Adrenal gland (tissue), 9 donors: ENCODE measurements at regions not wholly inside any gene's neighbourhood (a gene's known extent, or its start where the extent isn't known, plus 50 kb on each side); places are given as distances from the start of the nearest gene placed in this dataset.
A peak's percentile ranks its signal among the peaks of the same experiment; 100 is the strongest.

Source experiments
- DNase-seq, 7 donors: peaks; one replicate each; pipeline ENCODE4 v3.0.0-alpha.2; 2019 to 2020
- H3K27ac ChIP-seq, 5 donors: fragments of 200-600 bp; sonication (generic) in 4 of 5; 1 replicate in 3 of 5; 2 replicates in 2 of 5; pipeline versions ENCODE4 v1.5.1 to v1.8.0; 2016 to 2020; ENCODE audit warnings: mild to moderate bottlenecking in 1 of 5
- H3K27me3 ChIP-seq: fragments of 200-600 bp; 2 replicates; pipeline ENCODE4 v1.8.0; 2021
- H3K36me3 ChIP-seq, 2 donors: fragments of 200-600 bp; replicated peaks in 1 of 2; 1 replicate in 1 of 2; 2 replicates in 1 of 2; pipeline versions ENCODE4 v1.5.1 to v1.8.0; 2018 to 2022
- H3K4me1 ChIP-seq, 2 donors: fragments of 200-600 bp; replicated peaks in 1 of 2; 1 replicate in 1 of 2; 2 replicates in 1 of 2; pipeline versions ENCODE4 v1.5.1 to v1.8.0; 2018 to 2021
- H3K4me3 ChIP-seq, 4 donors: fragments of 200-600 bp; sonication (generic) in 3 of 4; one replicate each; pipeline ENCODE4 v1.5.1; 2016 to 2018
- H3K9me3 ChIP-seq, 3 donors: fragments of 200-600 bp; sonication (generic) in 1 of 3; replicated peaks in 1 of 3; 1 replicate in 2 of 3; 2 replicates in 1 of 3; pipeline versions ENCODE4 v1.5.1 to v1.8.0; 2016 to 2021
- CTCF ChIP-seq, 6 experiments: fragments of 450-650 bp in 4 of 6; fragments of 200-600 bp in 2 of 6; sonication (generic) in 1 of 6; IDR thresholded peaks; 1 replicate in 5 of 6; 2 replicates in 1 of 6; pipeline versions ENCODE4 v1.5.1 to v1.8.0; 2016 to 2021; ENCODE audit warnings: antibody characterized with exemption in 6 of 6, mild to moderate bottlenecking in 2 of 6, moderate library complexity in 1 of 6
- POLR2A ChIP-seq, 2 donors: fragments of 450-650 bp; IDR thresholded peaks; one replicate each; pipeline ENCODE4 v1.6.1; 2017; ENCODE audit warnings: antibody characterized with exemption in 2 of 2, mild to moderate bottlenecking in 2 of 2, moderate library complexity in 1 of 2
- WGBS, 4 donors: extraction: QIAGEN DNeasy Blood & Tissue Kit in 2 of 4; methylation state at CpG; one replicate each; pipeline versions ENCODE4 v1.1.5 to v1.1.7; 2013 to 2017; 5-methylcytosine and 5-hydroxymethylcytosine counted together
- intact Hi-C, 2 donors: fragments of 100-400 bp; cut with DNase I; formaldehyde crosslinking; loops; one replicate each; pipeline versions ENCODE4 v1.14.1 to v1.15.0; 2022 to 2023
- donor health status: healthy with polysubstance abuse.
- donor health status: Bipolar disorder and iron deficiency.
- donor health status: DM: yes; HTN: yes; CAD: no.
- donor health status: DM: no; HTN: no; CAD: no.
- donor health status: DM: no; HTN: no; CAD: no.

GRCh38 chr9:105138306-105138801, 106.1 kb upstream of the SLC44A1 start:
- TF ChIP-seq CTCF (IDR thresholded peaks at IDR 0.05) (no peak), POLR2A (IDR thresholded peaks at IDR 0.05) (no peak)
- Histone ChIP-seq H3K4me3 (no peak overlapping the region), H3K27me3 (no peaks in the 10 kb centered on the region), H3K36me3 (no peaks in the 10 kb centered on the region), H3K9me3 (no peaks in the 10 kb centered on the region), H3K27ac (no peak overlapping the region), H3K4me1 (no peaks in the 10 kb centered on the region)
- intact Hi-C loops = no loop called here
- 67 to 78% (median 76%) methylated on average over 5 of the region's 5 CpGs for WGBS, 4 donors
- DNase-seq = no peak

- peak in 2 of 7 donors; percentile 29 to 45 for DNase-seq
- WGBS, 4 donors = 58 to 65% (median 61%) methylated on average over 4 to 5 of the region's 5 CpGs
- Histone ChIP-seq H3K4me3 (no peak overlapping the region), H3K27ac (no peak overlapping the region), H3K4me1 (no peaks in the 10 kb centered on the region), H3K27me3 (no peaks in the 10 kb centered on the region), H3K36me3 (no peaks in the 10 kb centered on the region), H3K9me3 (no peaks in the 10 kb centered on the region)
- TF ChIP-seq POLR2A (IDR thresholded peaks at IDR 0.05) (no peak), CTCF (IDR thresholded peaks at IDR 0.05) (no peak)
- intact Hi-C loops = loop anchor here in 1 of 2 donors (10.0 kb wide), 1 partner anchor 137 kb away; no protein-coding TSS in a partner anchor
Measured at GRCh38 chr9:105141146-105141975, 103.1 kb upstream of the SLC44A1 start.

- no peaks in the 10 kb centered on the region for H3K27me3 ChIP-seq
- no peak overlapping the region for H3K4me3 ChIP-seq
- 77 to 90% (median 82%) methylated on average over 1 of the region's 1 CpG for WGBS, 4 donors
- no peaks in the 10 kb centered on the region for H3K36me3 ChIP-seq
- TF ChIP-seq CTCF (IDR thresholded peaks at IDR 0.05) (no peak), POLR2A (IDR thresholded peaks at IDR 0.05) (no peak)
- no peak overlapping the region for H3K27ac ChIP-seq
- no peaks in the 10 kb centered on the region for H3K9me3 ChIP-seq
- no peaks in the 10 kb centered on the region for H3K4me1 ChIP-seq
- intact Hi-C loops = loop anchor here in 1 of 2 donors (10.0 kb wide), 1 partner anchor 137 kb away; no protein-coding TSS in a partner anchor
- no peak for DNase-seq
Measured at GRCh38 chr9:105141976-105142250, 102.5 kb upstream of the SLC44A1 start.

- Histone ChIP-seq H3K27me3 (no peaks in the 10 kb centered on the region), H3K36me3 (no peaks in the 10 kb centered on the region), H3K4me3 (no peak overlapping the region), H3K4me1 (no peaks in the 10 kb centered on the region), H3K27ac (no peak overlapping the region), H3K9me3 (no peaks in the 10 kb centered on the region)
- WGBS, 4 donors = 79 to 84% (median 83%) methylated on average over 8 of the region's 8 CpGs
- no peak for DNase-seq
- intact Hi-C loops = loop anchor here in 1 of 2 donors (10.0 kb wide), 1 partner anchor 138 kb away; no protein-coding TSS in a partner anchor
- no peak for TF ChIP-seq POLR2A (IDR thresholded peaks at IDR 0.05)
Measured at GRCh38 chr9:105142406-105143135, 101.9 kb upstream of the SLC44A1 start.
